ENCODE measurements at regions not wholly inside any gene's neighbourhood (a gene's known extent, or its start where the extent isn't known, plus 50 kb on each side); places are given as distances from the start of the nearest gene placed in this dataset.
"Not testable (repeated sequence)": the region's sequence is repeated elsewhere in the genome, so short reads cannot be mapped to it uniquely, and the experiment has no call there.

- no peak for DNase-seq
Measured at GRCh38 chr11:35046681-35047080, 92.3 kb upstream of the CD44 start.

- no peak for DNase-seq
Measured at GRCh38 chr11:35047179-35047578, 91.8 kb upstream of the CD44 start.

- no peak for DNase-seq
Measured at GRCh38 chr11:35047769-35048168, 91.2 kb upstream of the CD44 start.

- DNase-seq = not testable (repeated sequence)
Measured at GRCh38 chr11:35048346-35048745, 90.6 kb upstream of the CD44 start.

GRCh38 chr11:35049859-35050531 lies 89.0 kb upstream of the CD44 start:
- no peak for DNase-seq

GRCh38 chr11:35050541-35050995 lies 88.4 kb upstream of the CD44 start:
- no peak for DNase-seq

GRCh38 chr11:35056391-35057093 lies 82.4 kb upstream of the CD44 start:
- no peak for DNase-seq

- no peak for DNase-seq
Measured at GRCh38 chr11:35057926-35058668, 80.9 kb upstream of the CD44 start.

- DNase-seq = no peak
Measured at GRCh38 chr11:35058669-35059434, 80.1 kb upstream of the CD44 start.

GRCh38 chr11:35061516-35062440 lies 77.2 kb upstream of the CD44 start:
- DNase-seq = no peak

- DNase-seq = no peak
Measured at GRCh38 chr11:35063488-35063931, 75.5 kb upstream of the CD44 start.

- no peak for DNase-seq
Measured at GRCh38 chr11:35064114-35064800, 74.7 kb upstream of the CD44 start.

- no peak for DNase-seq
Measured at GRCh38 chr11:35065566-35065965, 73.4 kb upstream of the CD44 start.

- DNase-seq = no peak
Measured at GRCh38 chr11:35066030-35066429, 72.9 kb upstream of the CD44 start.

GRCh38 chr11:35066783-35067423 lies 72.1 kb upstream of the CD44 start:
- DNase-seq = no peak

- DNase-seq = no peak
Measured at GRCh38 chr11:35071722-35072121, 67.2 kb upstream of the CD44 start.

- no peak for DNase-seq
Measured at GRCh38 chr11:35073691-35074419, 65.1 kb upstream of the CD44 start.

- no peak for DNase-seq
Measured at GRCh38 chr11:35076201-35077100, 62.5 kb upstream of the CD44 start.
